ENCODE measurements at regions not wholly inside any gene's neighbourhood (a gene's known extent, or its start where the extent isn't known, plus 50 kb on each side); places are given as distances from the start of the nearest gene placed in this dataset.

DNA sequence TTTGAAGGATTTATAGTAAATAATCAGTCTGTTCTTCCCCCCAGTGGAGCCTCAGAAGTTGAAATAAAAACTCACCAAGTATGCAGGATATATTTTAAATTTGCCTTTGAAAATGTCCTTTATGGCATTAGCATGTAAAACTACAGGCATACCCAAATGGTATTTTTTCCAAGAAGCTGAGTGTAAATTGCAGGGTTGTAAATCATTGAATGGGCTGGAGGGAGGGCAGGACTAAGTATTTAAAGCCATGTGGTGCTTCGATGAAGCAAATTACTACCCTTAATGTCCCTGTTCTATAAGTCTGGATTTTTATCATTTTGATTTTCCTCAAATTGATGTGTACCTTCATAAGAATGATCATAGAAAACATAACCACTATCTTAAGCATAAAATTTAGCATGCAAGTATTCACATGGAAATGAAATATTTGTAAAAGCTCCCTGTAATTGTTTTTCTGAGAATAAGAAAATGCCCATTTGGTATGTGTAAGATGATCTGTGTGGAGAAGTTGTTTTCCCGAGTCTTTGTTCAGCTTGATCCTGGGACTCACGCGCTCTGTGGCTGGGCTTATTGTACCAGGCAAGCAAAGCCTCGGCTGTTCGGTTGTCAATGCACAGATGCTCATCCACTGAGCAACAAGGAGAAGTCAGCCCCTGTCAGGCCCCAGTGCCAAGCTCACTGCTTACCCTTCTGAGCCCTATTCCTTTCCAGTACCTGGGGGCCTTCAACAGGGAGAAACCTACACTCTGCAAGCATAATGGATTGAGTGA lies 66.7 kb downstream of the CD164 start:
- no peak for DNase-seq

DNA sequence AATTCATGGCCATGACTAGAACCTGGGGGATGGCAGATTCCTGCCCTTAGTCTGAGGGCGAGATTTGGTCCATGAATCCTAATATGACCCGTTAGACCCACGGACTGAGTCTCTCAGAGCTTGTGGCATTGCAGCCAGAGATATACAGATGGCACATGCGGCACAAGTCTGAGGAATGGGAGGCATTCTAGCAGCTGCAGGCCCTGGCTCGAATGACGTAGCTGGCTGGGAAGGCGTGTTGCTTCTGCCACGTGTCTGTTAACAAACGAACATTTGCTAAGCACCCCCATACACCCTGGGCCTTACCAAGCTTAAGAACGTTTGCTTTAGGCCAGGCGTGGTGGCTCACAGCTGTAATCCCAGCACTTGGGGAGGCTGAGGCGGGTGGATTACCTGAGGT lies 68.0 kb downstream of the CD164 start:
- no peak for DNase-seq

DNA sequence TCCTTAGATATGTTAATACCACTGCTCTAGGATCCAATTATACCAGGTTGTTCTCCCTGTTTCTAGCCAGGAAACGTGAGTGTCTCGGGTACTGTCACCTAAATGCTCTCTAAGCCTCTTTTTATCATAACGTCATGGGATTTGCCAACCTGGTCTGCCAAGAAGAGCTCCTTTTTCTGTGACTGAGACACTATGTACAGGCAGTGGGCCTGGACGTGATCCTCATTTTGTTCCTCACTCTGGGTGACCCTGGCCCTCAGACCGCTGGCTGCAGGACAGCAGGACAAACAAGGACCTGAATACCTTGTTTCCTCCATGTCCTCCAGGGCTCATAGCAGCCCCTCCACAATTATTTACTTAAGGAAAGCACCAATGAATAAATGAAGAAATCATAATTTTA lies 69.1 kb downstream of the CD164 start:
- DNase-seq: no peak

DNA sequence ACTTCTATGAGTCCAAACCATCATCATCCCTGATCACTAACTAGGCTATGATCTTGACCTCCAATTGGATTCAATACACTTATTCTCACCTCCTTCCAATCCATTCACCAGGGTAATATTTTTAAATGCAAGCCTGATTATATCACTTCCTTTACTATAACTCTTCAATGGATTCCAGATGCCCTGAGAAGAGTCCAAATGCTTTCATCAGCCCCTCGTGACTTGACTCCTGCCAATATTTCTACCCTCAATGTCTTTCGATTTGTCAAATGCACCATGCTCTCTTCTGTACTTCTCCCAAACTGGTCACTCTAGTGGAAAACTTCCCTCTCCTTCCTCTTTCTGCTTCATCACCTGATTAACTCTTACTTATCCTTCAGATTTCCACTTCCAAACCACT lies 70.8 kb downstream of the CD164 start:
- no peak for DNase-seq

DNA sequence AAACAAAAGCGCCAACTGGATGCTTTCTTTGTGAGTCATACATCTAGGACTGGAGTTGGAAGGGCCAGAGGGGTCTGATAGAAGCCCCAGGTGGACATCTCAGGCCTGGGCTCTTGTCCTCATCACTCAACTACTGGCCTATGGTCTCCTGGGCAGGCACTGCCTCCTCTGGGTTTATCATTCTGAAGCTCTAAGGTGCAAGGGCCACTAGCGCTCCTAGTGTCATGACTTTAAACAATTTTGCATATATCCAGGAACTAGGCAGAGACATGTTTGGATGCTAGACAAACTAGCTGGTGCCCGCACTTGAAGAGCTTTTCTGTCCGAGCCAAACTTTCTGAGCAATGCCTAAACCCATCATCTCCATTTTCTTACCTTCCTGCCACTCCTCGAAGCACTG lies 72.3 kb downstream of the CD164 start:
- no peak for DNase-seq

DNA sequence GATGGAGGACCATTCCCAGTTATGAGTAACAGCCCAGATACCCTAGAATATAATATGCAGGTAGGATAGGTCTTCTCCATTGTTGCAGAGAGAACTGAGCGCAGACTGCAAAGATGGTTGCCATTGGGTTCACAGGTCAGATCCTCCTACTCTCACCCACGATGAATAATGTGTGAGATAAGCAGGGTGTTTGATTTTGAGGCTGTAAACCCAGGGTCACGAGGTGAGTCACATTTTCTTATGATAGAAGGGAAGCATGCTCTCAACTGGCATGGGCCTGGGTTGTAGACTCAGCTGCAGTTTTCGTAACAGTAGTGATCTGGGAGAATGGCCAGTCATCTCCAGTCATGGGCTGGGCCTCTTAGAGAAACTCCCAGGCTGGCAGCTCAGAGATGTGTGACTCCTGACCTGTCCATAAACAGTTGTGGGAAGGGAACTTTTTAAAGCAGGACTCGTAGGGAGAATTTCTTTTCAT lies 74.2 kb downstream of the CD164 start:
- DNase-seq: peak; percentile 23

DNA sequence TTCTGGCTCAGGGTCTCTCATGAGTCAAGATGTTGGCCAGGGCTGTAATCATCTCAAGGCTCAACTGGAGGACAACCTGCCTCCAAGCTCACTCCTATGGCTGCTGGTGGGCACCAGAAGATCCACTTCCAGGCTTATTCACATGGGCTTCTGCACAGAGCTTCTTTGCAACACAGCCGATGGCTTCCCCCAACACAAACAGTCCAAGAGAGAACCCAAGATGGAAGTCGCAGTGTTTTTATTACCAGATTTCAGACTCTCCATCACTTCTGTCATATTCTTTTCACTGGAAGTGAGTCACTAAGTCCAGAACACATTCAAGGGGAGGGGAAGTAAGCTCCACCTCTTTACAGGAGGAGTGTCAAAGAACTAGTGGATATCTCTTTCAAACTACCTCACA lies 75.5 kb downstream of the CD164 start:
- no peak for DNase-seq

DNA sequence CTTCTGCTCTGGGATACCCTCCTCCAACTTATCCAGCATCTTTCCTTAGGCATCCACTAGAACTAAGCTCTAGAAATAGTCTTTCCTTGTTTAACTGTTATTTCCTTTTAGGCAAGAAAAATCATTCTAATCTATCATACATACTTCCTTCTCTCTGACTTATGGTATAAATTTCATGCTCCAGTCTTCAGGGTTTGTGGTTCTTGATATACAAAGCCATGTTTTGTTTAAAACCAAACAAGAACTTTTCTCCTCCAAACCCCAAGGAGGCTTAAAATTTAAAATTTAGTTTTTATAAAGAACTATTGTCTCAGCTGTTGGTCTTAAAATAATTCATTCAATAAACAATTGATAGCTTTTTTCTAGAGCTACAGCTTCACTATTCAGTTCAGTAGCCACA lies 77.2 kb downstream of the CD164 start:
- no peak for DNase-seq

DNA sequence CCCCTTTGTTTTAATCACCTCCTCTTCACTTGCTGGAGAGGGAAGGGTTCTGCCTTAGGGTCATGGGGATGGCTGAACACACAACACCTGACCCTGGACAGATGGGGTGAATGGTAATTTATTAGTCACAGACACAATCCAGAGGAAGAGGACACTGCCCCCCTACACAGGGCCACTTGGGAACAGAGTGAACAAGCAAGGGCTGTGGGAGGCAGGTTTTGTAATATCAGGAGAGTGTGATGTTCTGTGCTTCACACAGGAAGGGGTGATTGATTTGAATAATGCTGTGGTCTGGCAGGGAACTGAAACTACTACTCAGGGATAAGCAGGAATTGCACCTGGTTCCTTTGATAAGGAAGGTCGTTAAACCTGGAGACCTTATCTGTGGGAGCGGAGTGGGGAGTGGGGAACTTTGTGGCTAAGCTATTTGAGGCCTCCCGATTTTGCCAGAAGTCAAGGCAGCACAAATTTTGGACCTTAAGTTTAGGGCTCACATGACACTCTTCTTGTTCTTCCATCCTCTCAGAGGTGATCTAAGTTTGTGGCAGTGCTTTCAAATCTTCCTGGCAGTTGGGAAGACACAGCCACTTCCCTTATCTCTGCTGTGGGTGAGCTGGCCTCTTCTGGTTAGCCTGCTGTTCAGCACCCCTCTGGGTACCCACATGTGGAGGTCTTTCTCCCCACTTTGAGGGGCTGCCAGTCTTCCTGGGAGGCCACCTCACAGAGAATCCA lies 77.8 kb downstream of the CD164 start:
- DNase-seq: no peak

DNA sequence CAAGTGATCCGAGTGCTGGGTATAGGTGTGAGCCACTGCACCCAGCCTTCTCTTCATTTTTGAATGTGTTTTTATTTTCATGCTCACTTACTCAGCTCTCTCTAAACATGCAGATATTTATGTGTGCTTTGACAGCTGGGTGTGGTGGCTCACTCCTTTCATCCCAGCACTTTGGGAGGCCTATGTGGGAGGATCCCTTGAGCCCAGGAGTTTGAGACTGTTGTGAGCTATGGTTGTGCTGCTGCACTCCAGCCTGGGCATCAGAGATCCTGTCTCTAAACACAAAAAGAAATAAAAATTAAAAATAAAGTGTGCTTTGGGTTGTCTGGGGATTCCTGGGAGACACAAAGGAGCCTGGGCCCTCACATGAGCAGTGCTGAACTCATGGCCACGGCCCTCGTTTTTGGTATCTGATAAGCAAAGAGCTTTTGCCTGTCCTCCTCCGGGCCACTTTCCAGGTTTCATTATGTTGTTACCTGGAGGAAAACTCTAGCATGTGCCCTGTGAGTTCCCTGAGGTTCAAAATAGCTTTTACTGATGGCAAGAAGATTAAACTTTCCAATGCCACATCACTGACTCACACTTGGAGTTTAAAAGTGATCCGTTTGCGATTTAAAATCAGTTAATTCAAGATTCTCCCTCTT lies 78.5 kb downstream of the CD164 start:
- no peak for DNase-seq

DNA sequence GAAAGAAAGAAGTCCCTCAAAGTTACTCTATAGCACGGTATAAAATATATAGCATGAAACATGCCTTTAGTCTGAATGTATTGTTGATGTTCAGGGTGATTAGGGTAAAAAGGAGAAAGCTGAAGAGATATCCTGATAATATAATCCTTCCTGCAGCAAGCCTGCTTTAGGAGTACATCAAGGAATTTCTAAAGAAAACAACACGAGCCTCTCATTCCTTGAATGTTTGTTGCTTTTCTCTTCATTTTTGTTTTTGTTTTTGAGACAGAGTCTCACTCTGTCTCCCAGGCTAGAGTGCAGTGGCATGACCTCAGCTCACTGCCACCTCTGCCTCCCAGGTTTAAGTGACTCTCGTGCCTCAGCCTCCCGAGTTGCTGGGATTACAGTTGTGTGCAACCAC lies 79.1 kb downstream of the CD164 start:
- no peak for DNase-seq

DNA sequence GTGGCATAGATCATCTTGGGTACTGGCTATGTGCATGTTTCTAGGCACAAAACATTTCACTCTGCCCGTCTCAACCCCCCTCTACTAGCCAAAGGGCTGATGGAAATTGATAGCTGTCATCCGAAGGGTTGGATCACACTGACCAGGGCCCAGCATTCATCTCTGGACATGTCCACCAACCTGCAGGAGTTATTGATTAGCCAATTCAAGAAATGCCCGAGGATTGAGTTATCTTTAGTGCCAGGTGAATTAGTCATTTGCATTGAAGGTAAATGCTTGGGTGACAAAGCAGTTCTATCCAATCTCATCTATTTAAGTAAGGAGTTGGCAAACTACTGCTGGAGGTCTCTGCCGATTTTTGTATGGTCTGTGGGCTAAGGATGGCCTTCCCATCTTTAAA lies 80.1 kb downstream of the CD164 start:
- no peak for DNase-seq

DNA sequence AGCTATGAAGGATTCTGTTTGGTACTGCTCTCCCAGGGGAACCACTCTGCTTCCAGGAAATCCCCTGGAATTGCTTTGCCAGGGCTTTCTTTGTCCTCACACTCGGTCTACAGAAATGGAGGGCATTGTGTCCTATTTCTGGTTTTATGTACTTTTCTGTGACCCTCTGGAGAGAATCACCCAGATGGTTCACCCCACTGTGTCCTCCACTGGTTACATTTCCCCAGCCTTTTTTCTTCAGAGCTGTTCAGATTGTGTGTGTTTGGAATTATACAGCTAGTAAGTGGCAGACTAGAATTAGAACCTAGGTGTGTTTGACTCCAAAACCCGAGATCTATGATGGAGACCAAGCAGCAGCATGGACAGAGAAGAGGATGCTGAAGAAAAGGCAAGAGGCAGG lies 80.8 kb downstream of the CD164 start:
- no peak for DNase-seq

DNA sequence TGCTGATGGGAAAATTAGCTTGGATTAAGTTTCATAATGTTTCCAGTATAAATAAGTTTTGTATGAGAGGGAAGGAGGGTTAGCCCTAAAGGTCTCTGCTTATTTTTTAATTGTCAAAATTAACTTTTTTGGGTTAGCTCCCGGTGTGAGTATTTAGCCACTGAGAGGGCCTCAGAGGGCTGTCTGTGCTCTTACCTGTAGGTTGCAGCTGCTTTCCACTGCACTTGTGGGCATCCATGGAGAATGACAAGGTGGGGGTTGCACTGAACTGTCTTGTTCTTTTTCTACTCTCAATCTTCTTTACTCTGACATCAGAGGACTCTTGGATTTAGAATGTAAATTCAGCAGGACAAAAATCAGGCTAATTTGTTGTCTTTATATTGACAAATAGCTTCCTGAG lies 81.4 kb downstream of the CD164 start:
- DNase-seq: no peak

DNA sequence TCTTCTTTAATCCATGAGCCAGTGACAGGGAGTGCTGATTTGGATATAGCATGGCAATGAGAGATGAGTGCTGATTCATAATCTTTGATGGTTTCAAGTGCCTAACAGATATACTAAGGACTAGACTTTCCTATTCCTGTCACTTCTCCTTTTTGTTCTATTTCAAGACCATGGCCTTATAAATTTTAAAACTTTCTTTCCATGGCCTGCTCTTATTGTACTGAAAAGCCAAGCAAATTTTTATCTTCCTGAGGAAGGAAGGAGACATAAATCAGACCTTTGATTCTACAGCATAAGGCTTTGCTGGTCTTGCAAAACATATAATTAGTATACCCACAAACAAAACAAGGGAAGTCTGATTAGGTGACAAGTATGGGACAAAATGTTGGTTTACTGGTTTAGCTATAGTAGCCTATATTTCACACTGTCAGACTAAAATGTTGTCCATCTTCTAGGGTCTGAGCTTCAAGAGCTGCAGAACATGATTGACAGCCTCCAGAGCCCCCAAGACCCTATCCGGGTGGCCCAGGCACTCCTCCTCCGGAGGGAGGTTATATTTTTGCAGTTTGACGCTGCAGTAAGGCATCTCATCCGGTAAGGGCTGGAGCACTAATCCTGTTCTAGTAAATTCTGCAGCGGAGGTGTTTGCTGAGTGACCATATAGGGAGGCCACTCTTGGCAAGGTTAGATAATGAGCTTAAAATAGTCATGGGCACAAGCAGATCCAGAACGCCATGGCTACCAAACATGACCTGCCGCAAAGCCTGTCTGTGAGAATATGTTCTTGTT lies 82.3 kb downstream of the CD164 start:
- no peak for DNase-seq

DNA sequence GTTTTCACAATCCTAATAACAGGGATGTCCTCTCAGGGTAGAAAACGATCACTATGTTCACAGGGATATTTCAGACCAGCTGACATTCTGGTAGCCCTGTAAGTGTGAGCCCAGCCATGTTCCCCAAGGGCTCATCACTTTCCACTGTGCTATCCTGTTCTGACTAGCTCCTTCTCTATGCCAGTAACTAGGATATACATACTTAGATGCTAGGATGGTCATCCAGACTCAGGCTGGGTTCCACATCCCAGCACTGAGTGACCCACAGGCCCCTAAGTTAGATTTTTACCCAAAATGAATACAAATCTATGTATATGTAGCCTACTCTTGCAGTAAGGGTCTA lies 83.0 kb downstream of the CD164 start:
- DNase-seq: no peak

DNA sequence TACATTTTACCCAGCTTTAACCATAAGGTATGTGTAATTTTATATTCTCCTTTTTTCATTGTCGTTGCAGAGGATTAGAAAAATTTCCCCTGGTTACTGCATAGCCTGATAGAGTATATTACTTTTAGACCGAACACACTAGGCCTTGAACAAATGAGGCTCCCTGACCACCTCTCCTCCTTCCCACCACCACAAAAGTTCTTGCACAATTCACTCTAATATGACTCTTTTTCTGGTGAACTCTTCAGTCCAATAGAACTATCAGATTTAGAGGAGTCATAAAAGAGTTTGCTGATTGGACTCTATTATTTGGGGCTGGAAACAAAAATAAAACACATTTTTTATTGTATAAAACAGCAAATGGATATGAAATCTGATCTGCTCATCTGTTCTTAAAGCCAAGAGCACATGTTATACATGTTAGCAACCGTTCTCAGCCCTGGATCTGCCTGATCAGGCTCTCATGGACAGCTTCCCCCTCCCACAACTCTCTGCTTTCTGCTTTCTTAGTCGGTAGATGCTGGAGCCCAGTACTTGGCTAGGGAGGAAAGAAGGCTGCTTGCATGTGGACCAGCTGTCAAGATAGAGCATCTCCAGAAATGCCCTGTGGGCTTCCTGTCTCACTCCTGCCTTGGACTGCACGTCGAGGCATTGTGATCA lies 83.5 kb downstream of the CD164 start:
- no peak for DNase-seq

DNA sequence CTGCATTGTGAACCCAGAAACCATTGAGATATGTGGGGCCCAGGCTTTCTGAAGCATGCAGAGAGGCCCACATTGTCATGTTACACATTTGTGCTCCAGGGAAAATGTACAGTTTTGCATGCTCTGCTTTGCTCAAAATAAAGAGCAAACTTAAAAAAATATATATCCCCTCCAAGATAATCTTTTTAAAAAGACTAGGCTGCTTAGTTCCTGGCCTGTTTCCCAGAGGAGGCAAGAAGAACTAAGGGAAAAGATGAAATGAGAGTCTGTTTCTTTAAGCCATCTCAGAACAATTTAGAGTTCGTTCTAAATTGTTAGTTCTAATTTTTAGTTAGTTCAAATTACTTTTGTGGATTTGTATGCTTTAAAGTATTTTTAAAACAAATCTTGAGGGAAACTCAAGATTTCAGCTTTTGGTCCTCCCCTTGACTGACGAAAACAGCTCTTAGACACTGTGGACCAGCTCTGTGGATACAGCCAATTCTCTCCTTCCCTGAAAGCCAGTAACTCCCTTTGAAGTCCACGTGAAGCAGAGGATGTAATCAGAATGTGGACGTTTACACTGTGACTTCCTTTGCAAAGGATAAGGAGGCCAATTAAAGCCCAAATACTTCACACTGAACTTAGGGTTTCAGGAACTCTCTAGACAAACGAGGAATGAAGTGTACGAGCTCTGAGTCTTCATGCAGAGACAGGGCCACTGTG lies 84.7 kb downstream of the CD164 start:
- DNase-seq: no peak

DNA sequence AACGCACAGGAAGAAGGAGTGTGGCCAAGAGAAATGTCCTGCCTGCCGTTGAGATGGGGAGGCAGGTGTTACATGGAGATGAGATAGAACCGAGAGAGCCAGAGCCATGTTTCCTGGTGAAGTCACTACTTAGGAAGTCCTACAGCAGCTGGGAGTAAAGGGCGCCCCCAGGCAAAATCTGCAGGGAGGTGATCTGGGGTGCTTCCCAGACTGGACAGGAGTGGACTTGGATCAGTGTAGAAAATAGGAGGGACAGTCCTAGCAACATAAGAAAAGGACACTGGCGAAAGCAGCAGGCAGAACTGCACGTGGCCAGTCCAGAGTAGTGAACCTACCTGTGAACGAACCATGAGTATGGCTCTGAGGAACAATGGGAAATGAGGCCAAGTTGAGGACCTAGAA lies 85.3 kb downstream of the CD164 start:
- no peak for DNase-seq

DNA sequence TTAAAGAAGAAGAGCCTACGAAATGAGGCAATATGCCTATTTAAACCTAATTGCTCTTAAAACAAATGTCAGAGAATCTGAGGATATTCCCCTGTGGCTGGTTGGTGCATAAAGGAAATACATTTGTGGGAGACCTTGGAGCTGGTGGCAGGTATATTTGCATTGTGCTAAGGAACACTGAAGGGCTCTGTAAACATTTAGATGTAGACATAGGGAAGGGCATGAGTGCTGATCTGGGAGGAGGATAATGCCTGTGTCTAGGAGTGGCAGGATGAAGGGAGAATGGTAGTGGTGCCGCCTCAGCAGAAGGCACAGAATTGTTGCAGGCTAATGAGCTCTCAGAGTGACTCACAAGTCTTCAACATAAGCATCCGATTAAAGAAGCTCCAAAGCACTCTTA lies 85.8 kb downstream of the CD164 start:
- no peak for DNase-seq

DNA sequence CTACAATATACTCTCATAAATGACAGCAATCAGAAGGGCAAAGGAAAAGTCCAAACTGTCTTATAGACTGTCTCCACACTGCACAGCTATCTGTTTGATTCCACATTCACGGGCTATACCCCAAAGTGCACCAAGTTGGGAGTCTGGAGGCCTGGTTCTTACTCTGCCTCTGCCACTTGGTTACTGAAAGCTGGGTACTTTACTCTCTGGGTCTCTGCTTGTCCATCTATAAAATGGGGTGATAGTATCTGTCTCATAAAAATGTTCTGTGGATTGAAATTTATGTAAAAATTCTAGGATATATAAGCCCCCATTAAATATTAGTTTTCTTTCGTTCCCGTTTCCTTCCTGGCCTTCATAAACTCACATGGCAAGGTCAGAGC lies 86.5 kb downstream of the CD164 start:
- no peak for DNase-seq

DNA sequence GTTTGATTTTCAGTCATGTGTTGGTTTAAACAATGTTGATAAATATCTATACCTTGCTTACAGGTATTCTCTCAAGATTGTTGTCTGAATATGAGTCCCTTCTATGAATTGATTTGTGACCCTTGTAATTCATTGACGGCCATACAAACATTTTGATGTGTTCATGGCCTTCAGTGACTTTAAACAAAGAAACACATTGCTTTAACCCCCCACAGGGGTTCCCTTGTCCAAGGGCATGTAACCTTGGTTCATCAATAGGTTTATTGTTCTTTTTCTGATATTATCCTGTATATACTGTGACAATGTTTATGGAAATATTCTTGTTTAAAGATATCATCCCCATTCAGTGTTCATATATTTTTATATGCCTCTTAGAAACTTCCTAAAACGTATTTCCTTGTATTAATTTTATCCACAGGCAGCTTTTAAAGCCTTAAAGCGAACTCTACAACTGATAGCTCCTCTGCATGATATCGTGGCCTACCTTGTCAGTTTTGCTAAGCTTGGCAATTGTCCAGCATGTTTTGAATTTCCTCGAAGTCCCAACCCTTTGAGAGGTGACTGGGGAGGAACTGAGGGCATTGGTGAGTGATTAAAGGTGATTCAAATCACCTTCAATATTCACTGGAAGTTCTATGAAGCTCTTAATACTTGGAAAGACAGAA lies 87.0 kb downstream of the CD164 start:
- DNase-seq: no peak
